ENCODE measurements at regions not wholly inside any gene's neighbourhood (a gene's known extent, or its start where the extent isn't known, plus 50 kb on each side); places are given as distances from the start of the nearest gene placed in this dataset.

GRCh38 chr11:39630365-39630764, 1829.1 kb downstream of the LRRC4C start:
- in situ Hi-C loops (cut with MboI): no loop called here
- SMC1A ChIA-PET (ENCODE audit: uncharacterized antibody, unreplicated experiment): no interaction called here
- no peak for FAIRE-seq

More at GRCh38 chr11:39630365-39630764, 1829.1 kb downstream of the LRRC4C start:
- H3K4me3 ChIP-seq: no peak overlapping the region
- 0% methylated on average over 2 of the region's 2 CpGs for WGBS (ENCODE audit: insufficient coverage, insufficient replicate concordance, low lambda C conversion rate, missing lambda C conversion rate)
- H3K36me3 ChIP-seq (ENCODE audit: control insufficient read depth in 2 of 2, insufficient read depth in 2 of 2, low read length in 1 of 2): no peaks in the 10 kb centered on the region
- no peak overlapping the region for H3K4me2 ChIP-seq (ENCODE audit: control insufficient read depth, insufficient read depth)
- no peaks in the 10 kb centered on the region for H3K27me3 ChIP-seq (replicated peaks in 1 of 2; ENCODE audit: control insufficient read depth in 2 of 2, insufficient read depth in 2 of 2, low read length in 1 of 2)
- CTCF ChIA-PET: no interaction called here
- ATAC-seq (no peak), DNase-seq (ENCODE audit: low read depth, low spot score) (no peak)
- H2AFZ ChIP-seq (ENCODE audit: control insufficient read depth, low read depth, low read length): no peak overlapping the region
- no peaks in the 10 kb centered on the region for H3K9me3 ChIP-seq (replicated peaks; ENCODE audit: control insufficient read depth, insufficient read depth, low read length)
- H3K4me1 ChIP-seq (ENCODE audit: control insufficient read depth, insufficient read depth, low read length): no peaks in the 10 kb centered on the region
- H4K20me1 ChIP-seq (ENCODE audit: control insufficient read depth, insufficient read depth): no peaks in the 10 kb centered on the region
- no peak overlapping the region for H3K9ac ChIP-seq (ENCODE audit: control insufficient read depth, insufficient read depth, low read length)
- POLR2A ChIA-PET: interaction anchor here (0.6 kb wide), 1 partner anchor 733 kb away, joined by 3 read pairs; no protein-coding TSS in a partner anchor
- no TSS peak for BruUV-seq (replicated peaks)
- RAD21 ChIA-PET (ENCODE audit: unreplicated experiment): no interaction called here
- H3K79me2 ChIP-seq (ENCODE audit: control insufficient read depth, insufficient read depth, low read length): no peaks in the 10 kb centered on the region
- H3K27ac ChIP-seq (ENCODE audit: control insufficient read depth, insufficient read depth): no peak overlapping the region
- intact Hi-C loops (cut with micrococcal nuclease; ENCODE audit: unreplicated experiment): no loop called here
- TF ChIP-seq BCL11A (IDR thresholded peaks at IDR 0.05; ENCODE audit: low read depth, low read length) (no peak), PAX5 (IDR thresholded peaks at IDR 0.05; ENCODE audit: borderline replicate concordance, low read depth, low read length) (no peak), E4F1 (IDR thresholded peaks at IDR 0.05; ENCODE audit: borderline replicate concordance, partially characterized antibody) (no peak), ZZZ3 (IDR thresholded peaks at IDR 0.05; ENCODE audit: control insufficient read depth, insufficient read length, low read depth) (no peak), FOS (IDR thresholded peaks at IDR 0.05; ENCODE audit: borderline replicate concordance, extremely low read depth, insufficient read length) (no peak), MAX (IDR thresholded peaks at IDR 0.05; ENCODE audit: low read depth, low read length) (no peak), MLLT1 (IDR thresholded peaks at IDR 0.05) (no peak)
